ENCODE measurements at regions not wholly inside any gene's neighbourhood (a gene's known extent, or its start where the extent isn't known, plus 50 kb on each side); places are given as distances from the start of the nearest gene placed in this dataset.
"Not testable (repeated sequence)": the region's sequence is repeated elsewhere in the genome, so short reads cannot be mapped to it uniquely, and the experiment has no call there.

DNA sequence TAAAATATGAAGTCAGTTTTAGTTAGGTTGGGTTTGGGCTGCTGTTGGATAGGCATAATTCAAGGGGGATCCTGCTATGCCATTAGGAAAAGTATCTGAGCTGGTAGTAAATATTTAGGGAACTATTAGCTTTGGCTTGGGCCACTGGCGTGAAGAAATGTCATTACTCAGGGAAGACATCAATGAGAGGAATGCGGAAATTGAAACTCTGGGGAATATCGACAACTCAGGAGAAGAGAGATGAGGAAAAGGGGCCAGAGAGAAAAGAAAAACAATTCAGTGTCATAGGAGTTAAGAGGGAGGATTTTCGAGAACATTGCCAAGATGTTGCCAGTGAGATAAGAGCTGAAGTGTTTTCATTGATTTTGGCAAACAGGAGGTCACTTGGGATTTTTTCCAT lies 149.7 kb upstream of the PARD3B start (continued):
- TF ChIP-seq USF2 (CRISPR knock-in tag; IDR thresholded peaks at IDR 0.05) (no peak), RORB (CRISPR knock-in tag; IDR thresholded peaks at IDR 0.05) (no peak)

DNA sequence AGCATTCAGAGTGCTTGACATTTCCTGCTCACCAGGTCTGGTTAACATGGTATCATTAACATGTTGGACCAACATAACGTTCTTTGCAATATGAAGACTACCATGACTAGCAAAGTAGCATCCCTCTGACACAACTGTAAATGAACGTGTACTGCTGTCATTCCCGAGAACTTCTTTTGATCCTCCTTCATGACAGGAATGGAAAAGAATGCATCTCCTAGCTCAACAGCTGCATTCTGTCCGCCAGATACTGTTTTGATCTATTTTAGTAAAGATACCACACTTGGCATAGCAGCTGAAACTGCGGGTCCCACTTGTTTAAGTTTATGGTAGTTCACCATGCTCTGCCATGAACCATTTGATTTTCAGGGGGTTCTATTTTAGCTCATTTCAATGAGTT lies 144.2 kb upstream of the PARD3B start:
- CTCF ChIA-PET, result no interaction called here
- Mint-ChIP-seq H3K4me1 (no peaks in the 10 kb centered on the region), H3K27ac (no peak overlapping the region), H3K4me3 (no peak overlapping the region), H3K36me3 (no peaks in the 10 kb centered on the region), H3K9me3 (peaks cover 21% of the 10 kb centered on the region), H3K27me3 (ENCODE audit: low read depth) (no peaks in the 10 kb centered on the region)
- ATAC-seq, result no peak
- TF ChIP-seq ZNF671 (CRISPR knock-in tag; IDR thresholded peaks at IDR 0.05) (no peak), ZNF532 (CRISPR knock-in tag; IDR thresholded peaks at IDR 0.05; ENCODE audit: borderline replicate concordance) (no peak), JUN (CRISPR knock-in tag; IDR thresholded peaks at IDR 0.05) (no peak), RELA (CRISPR knock-in tag; IDR thresholded peaks at IDR 0.05; ENCODE audit: borderline replicate concordance) (no peak), AFF4 (CRISPR knock-in tag; IDR thresholded peaks at IDR 0.05; ENCODE audit: borderline replicate concordance) (no peak), PREB (CRISPR knock-in tag; IDR thresholded peaks at IDR 0.05; ENCODE audit: borderline replicate concordance) (no peak)
- TF ChIP-seq, protein P1, sequence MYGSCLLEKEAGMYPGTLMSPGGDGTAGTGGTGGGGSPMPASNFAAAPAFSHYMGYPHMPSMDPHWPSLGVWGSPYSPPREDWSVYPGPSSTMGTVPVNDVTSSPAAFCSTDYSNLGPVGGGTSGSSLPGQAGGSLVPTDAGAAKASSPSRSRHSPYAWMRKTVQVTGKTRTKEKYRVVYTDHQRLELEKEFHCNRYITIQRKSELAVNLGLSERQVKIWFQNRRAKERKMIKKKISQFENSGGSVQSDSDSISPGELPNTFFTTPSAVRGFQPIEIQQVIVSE (CRISPR knock-in tag; IDR thresholded peaks at IDR 0.05; ENCODE audit: borderline replicate concordance), result no peak
- DNase-seq (ENCODE audit: low spot score), result no peak
- POLR2A ChIA-PET, result no interaction called here

GRCh38 chr2:204407204-204408014 lies 137.9 kb upstream of the PARD3B start:
- peaks cover 5% of the 10 kb centered on the region; the same call in 1 of the 2 replicates for H3K27me3 Mint-ChIP-seq (ENCODE audit: low read depth)
- no peaks in the 10 kb centered on the region for H3K4me1 Mint-ChIP-seq
- H3K4me3 Mint-ChIP-seq, result no peak overlapping the region
- CTCF ChIA-PET, result no interaction called here
- H3K36me3 Mint-ChIP-seq, result peaks cover 13% of the 10 kb centered on the region
- ATAC-seq (no peak), DNase-seq (ENCODE audit: low spot score) (no peak)
- H3K9me3 Mint-ChIP-seq, result peaks cover 27% of the 10 kb centered on the region
- H3K27ac Mint-ChIP-seq, result no peak overlapping the region
- POLR2A ChIA-PET, result no interaction called here
- TF ChIP-seq, protein P2, sequence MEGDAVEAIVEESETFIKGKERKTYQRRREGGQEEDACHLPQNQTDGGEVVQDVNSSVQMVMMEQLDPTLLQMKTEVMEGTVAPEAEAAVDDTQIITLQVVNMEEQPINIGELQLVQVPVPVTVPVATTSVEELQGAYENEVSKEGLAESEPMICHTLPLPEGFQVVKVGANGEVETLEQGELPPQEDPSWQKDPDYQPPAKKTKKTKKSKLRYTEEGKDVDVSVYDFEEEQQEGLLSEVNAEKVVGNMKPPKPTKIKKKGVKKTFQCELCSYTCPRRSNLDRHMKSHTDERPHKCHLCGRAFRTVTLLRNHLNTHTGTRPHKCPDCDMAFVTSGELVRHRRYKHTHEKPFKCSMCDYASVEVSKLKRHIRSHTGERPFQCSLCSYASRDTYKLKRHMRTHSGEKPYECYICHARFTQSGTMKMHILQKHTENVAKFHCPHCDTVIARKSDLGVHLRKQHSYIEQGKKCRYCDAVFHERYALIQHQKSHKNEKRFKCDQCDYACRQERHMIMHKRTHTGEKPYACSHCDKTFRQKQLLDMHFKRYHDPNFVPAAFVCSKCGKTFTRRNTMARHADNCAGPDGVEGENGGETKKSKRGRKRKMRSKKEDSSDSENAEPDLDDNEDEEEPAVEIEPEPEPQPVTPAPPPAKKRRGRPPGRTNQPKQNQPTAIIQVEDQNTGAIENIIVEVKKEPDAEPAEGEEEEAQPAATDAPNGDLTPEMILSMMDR (IDR thresholded peaks at IDR 0.05), result no peak

- H3K4me3 Mint-ChIP-seq; H3K27me3 Mint-ChIP-seq (ENCODE audit: low read depth); H3K4me1 Mint-ChIP-seq; POLR2A ChIA-PET; CTCF ChIA-PET; ATAC-seq; DNase-seq (ENCODE audit: low spot score); H3K27ac Mint-ChIP-seq: not testable (repeated sequence)
- Mint-ChIP-seq H3K36me3 (peaks cover 32% of the 10 kb centered on the region), H3K9me3 (peaks cover 47% of the 10 kb centered on the region)
Observed at GRCh38 chr2:204412782-204413181, 132.5 kb upstream of the PARD3B start.
